ENCODE measurements at regions not wholly inside any gene's neighbourhood (a gene's known extent, or its start where the extent isn't known, plus 50 kb on each side); places are given as distances from the start of the nearest gene placed in this dataset.
"Not testable (repeated sequence)": the region's sequence is repeated elsewhere in the genome, so short reads cannot be mapped to it uniquely, and the experiment has no call there.

GRCh38 chr6:112899541-112899940, 552.4 kb downstream of the RFPL4B start:
- Histone ChIP-seq H3K27ac (no peak overlapping the region), H3K9me3 (replicated peaks in 1 of 11) (peaks cover 0 to 4% (median 0%) of the 10 kb centered on the region in 11 experiments; a peak in 3 of 22 replicates), H3K4me3 (no peak overlapping the region), H3K36me3 (no peaks in the 10 kb centered on the region), H3K27me3 (no peaks in the 10 kb centered on the region), H3K4me1 (no peaks in the 10 kb centered on the region), H3K4me2 (no peak overlapping the region), H4K20me1 (no peaks in the 10 kb centered on the region), H3K9ac (no peak overlapping the region)
- TF ChIP-seq Cebpa-rat (IDR thresholded peaks at IDR 0.05) = no peak

- Histone ChIP-seq H3K36me3 (no peaks in the 10 kb centered on the region), H3K4me1 (no peaks in the 10 kb centered on the region), H3K9ac (no peak overlapping the region), H3K9me3 (replicated peaks in 1 of 11) (peaks cover 0 to 4% (median 0%) of the 10 kb centered on the region in 11 experiments; a peak in 3 of 22 replicates), H4K20me1 (no peaks in the 10 kb centered on the region), H3K4me2 (no peak overlapping the region), H3K27ac (no peak overlapping the region), H3K4me3 (no peak overlapping the region), H3K27me3 (no peaks in the 10 kb centered on the region)
- TF ChIP-seq Cebpa-rat (IDR thresholded peaks at IDR 0.05) = no peak
These were observed 556.2 kb downstream of the RFPL4B start for GRCh38 chr6:112903361-112903760.

- H3K27ac ChIP-seq = no peak overlapping the region; a peak in 1 of 22 replicates
- no peak for TF ChIP-seq Cebpa-rat (IDR thresholded peaks at IDR 0.05)
These were observed 559.6 kb downstream of the RFPL4B start for GRCh38 chr6:112906726-112907125.

GRCh38 chr6:112909781-112910180, 562.7 kb downstream of the RFPL4B start:
- Histone ChIP-seq H3K4me2 (no peak overlapping the region), H3K4me1 (no peaks in the 10 kb centered on the region), H3K27ac (no peak overlapping the region), H4K20me1 (no peaks in the 10 kb centered on the region), H3K9me3 (replicated peaks in 1 of 11) (no peaks in the 10 kb centered on the region), H3K4me3 (no peak overlapping the region), H3K27me3 (no peaks in the 10 kb centered on the region), H3K36me3 (no peaks in the 10 kb centered on the region), H3K9ac (no peak overlapping the region)
- TF ChIP-seq Cebpa-rat (IDR thresholded peaks at IDR 0.05) = no peak

More at GRCh38 chr6:112906726-112907125, 559.6 kb downstream of the RFPL4B start:
- Histone ChIP-seq H3K9ac (no peak overlapping the region), H3K27me3 (no peaks in the 10 kb centered on the region), H3K36me3 (no peaks in the 10 kb centered on the region), H3K4me3 (no peak overlapping the region), H4K20me1 (no peaks in the 10 kb centered on the region), H3K9me3 (replicated peaks in 1 of 11) (peaks cover 0 to 4% (median 0%) of the 10 kb centered on the region in 11 experiments; a peak in 3 of 22 replicates), H3K4me1 (no peaks in the 10 kb centered on the region), H3K4me2 (no peak overlapping the region)

- no peak overlapping the region for H3K4me2 ChIP-seq
- H3K4me3 ChIP-seq = no peak overlapping the region
- H3K36me3 ChIP-seq = no peaks in the 10 kb centered on the region
- H3K27ac ChIP-seq = no peak overlapping the region
- H4K20me1 ChIP-seq = no peaks in the 10 kb centered on the region
- no peaks in the 10 kb centered on the region for H3K27me3 ChIP-seq
- no peak overlapping the region for H3K9ac ChIP-seq
- H3K9me3 ChIP-seq (replicated peaks in 1 of 11) = no peaks in the 10 kb centered on the region
- H3K4me1 ChIP-seq = no peaks in the 10 kb centered on the region
- no peak for TF ChIP-seq Cebpa-rat (IDR thresholded peaks at IDR 0.05)
These were observed 563.1 kb downstream of the RFPL4B start for GRCh38 chr6:112910256-112910655.

GRCh38 chr6:112911959-112912358, 564.8 kb downstream of the RFPL4B start:
- H3K9ac ChIP-seq = no peak overlapping the region
- no peaks in the 10 kb centered on the region for H3K27me3 ChIP-seq
- no peak overlapping the region for H3K4me3 ChIP-seq
- H3K36me3 ChIP-seq = no peaks in the 10 kb centered on the region
- H3K27ac ChIP-seq = no peak overlapping the region
- H3K4me1 ChIP-seq = no peaks in the 10 kb centered on the region
- TF ChIP-seq Cebpa-rat (IDR thresholded peaks at IDR 0.05) = no peak
- H3K4me2 ChIP-seq = no peak overlapping the region
- H3K9me3 ChIP-seq (replicated peaks in 1 of 11) = no peaks in the 10 kb centered on the region
- H4K20me1 ChIP-seq = no peaks in the 10 kb centered on the region

- H3K27ac ChIP-seq = no peak overlapping the region
- no peak overlapping the region for H3K4me2 ChIP-seq
- no peaks in the 10 kb centered on the region for H3K36me3 ChIP-seq
- TF ChIP-seq Cebpa-rat (IDR thresholded peaks at IDR 0.05) = no peak
- H3K4me1 ChIP-seq = no peaks in the 10 kb centered on the region
- H3K9me3 ChIP-seq (replicated peaks in 1 of 11) = no peaks in the 10 kb centered on the region
- H4K20me1 ChIP-seq = no peaks in the 10 kb centered on the region
- H3K4me3 ChIP-seq = no peak overlapping the region
- no peak overlapping the region for H3K9ac ChIP-seq
- no peaks in the 10 kb centered on the region for H3K27me3 ChIP-seq
These were observed 565.4 kb downstream of the RFPL4B start for GRCh38 chr6:112912416-112913101.

GRCh38 chr6:112919744-112920143, 572.6 kb downstream of the RFPL4B start:
- not testable (repeated sequence) for H3K4me3 ChIP-seq, H3K36me3 ChIP-seq, H4K20me1 ChIP-seq, H3K27me3 ChIP-seq, H3K27ac ChIP-seq, H3K4me2 ChIP-seq, H3K9ac ChIP-seq, H3K4me1 ChIP-seq
- H3K9me3 ChIP-seq (replicated peaks in 1 of 11) = peaks cover 14 to 25% (median 16%) of the 10 kb centered on the region in 11 experiments; a peak in 20 of 22 replicates

- Histone ChIP-seq H3K36me3 (no peaks in the 10 kb centered on the region), H3K27ac (no peak overlapping the region)
- TF ChIP-seq Cebpa-rat (IDR thresholded peaks at IDR 0.05) = no peak
These were observed 573.9 kb downstream of the RFPL4B start for GRCh38 chr6:112920994-112921393.

GRCh38 chr6:112923940-112924587, 576.9 kb downstream of the RFPL4B start:
- Histone ChIP-seq H4K20me1 (no peaks in the 10 kb centered on the region), H3K4me2 (no peak overlapping the region), H3K27me3 (no peaks in the 10 kb centered on the region), H3K9ac (no peak overlapping the region), H3K36me3 (no peaks in the 10 kb centered on the region), H3K4me1 (no peaks in the 10 kb centered on the region), H3K9me3 (replicated peaks in 1 of 11) (peaks cover 14 to 25% (median 16%) of the 10 kb centered on the region in 11 experiments; a peak in 20 of 22 replicates), H3K4me3 (no peak overlapping the region), H3K27ac (no peak overlapping the region)
- TF ChIP-seq Cebpa-rat (IDR thresholded peaks at IDR 0.05) = no peak

More at GRCh38 chr6:112920994-112921393, 573.9 kb downstream of the RFPL4B start:
- H3K4me3 ChIP-seq = no peak overlapping the region
- H3K4me2 ChIP-seq = no peak overlapping the region
- no peak overlapping the region for H3K9ac ChIP-seq
- no peaks in the 10 kb centered on the region for H3K27me3 ChIP-seq
- no peaks in the 10 kb centered on the region for H4K20me1 ChIP-seq
- H3K4me1 ChIP-seq = no peaks in the 10 kb centered on the region
- H3K9me3 ChIP-seq (replicated peaks in 1 of 11) = peaks cover 14 to 25% (median 16%) of the 10 kb centered on the region in 11 experiments; a peak in 20 of 22 replicates

Measured in BLaER1 treated with 17β-estradiol and CSF1 and Interleukin-3, amounts not matched to agents 10 nM and 100 nM (cell line).